LNCAP (cell line): ENCODE measurements at regions not wholly inside any gene's neighbourhood (a gene's known extent, or its start where the extent isn't known, plus 50 kb on each side); places are given as distances from the start of the nearest gene placed in this dataset.

Experiments used
- TF ChIP-seq, protein P1 (sequence below): fragments of 450-650 bp; IDR thresholded peaks from 2 replicates; pipeline ENCODE4 v1.5.1; 2017; ENCODE audit warnings: mild to moderate bottlenecking

DNA sequence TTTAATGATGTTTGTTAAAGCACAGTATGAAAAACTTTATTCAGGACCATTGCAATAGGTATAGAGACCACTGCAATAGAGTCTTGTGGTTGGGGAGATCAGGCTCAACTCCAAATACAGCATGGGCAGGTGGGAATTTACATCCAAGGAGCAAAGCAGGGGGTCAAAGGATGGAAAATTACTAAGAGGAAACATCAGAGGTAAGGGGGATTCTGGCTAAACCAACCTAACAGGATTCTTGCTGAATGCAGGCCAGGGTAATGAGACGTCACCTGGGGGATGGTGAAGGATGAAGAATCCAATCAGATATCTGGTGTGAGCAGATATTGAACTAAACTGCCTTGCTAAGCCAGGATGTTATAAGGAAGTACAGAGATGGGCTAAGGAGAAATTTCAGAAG is 126.6 kb upstream of the MIR17HG start:
- TF ChIP-seq, protein P1, sequence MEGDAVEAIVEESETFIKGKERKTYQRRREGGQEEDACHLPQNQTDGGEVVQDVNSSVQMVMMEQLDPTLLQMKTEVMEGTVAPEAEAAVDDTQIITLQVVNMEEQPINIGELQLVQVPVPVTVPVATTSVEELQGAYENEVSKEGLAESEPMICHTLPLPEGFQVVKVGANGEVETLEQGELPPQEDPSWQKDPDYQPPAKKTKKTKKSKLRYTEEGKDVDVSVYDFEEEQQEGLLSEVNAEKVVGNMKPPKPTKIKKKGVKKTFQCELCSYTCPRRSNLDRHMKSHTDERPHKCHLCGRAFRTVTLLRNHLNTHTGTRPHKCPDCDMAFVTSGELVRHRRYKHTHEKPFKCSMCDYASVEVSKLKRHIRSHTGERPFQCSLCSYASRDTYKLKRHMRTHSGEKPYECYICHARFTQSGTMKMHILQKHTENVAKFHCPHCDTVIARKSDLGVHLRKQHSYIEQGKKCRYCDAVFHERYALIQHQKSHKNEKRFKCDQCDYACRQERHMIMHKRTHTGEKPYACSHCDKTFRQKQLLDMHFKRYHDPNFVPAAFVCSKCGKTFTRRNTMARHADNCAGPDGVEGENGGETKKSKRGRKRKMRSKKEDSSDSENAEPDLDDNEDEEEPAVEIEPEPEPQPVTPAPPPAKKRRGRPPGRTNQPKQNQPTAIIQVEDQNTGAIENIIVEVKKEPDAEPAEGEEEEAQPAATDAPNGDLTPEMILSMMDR, result no peak

- TF ChIP-seq, protein P1, result no peak
Measured at GRCh38 chr13:91228108-91228507, 119.4 kb upstream of the MIR17HG start.

GRCh38 chr13:91228940-91229339 is 118.5 kb upstream of the MIR17HG start:
- TF ChIP-seq, protein P1, result no peak

- TF ChIP-seq, protein P1, result no peak
Measured at GRCh38 chr13:91232716-91233115, 114.8 kb upstream of the MIR17HG start.

- TF ChIP-seq, protein P1, result no peak
Measured at GRCh38 chr13:91233291-91233690, 114.2 kb upstream of the MIR17HG start.

GRCh38 chr13:91236182-91236581 is 111.3 kb upstream of the MIR17HG start:
- TF ChIP-seq, protein P1, result no peak

- TF ChIP-seq, protein P1, result no peak
Measured at GRCh38 chr13:91236921-91237320, 110.6 kb upstream of the MIR17HG start.

DNA sequence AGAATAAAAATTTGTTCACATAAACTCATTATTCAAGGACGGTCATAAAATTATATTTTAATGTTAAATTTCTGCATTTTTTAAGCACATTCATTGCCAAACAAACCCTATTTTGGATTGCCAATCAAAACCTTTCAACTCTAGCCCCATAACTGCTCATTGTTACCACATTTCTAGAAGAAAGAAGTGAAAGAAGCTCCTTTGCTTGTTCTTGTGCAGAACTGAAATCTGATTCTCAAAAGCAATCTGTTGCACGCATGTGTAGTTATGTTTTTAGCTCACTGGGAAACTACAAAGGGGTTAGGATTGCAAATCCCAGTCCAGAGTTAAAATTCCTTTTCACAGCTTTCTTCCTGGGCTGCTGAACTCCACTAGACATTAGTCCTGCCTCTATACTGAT is 109.5 kb upstream of the MIR17HG start:
- TF ChIP-seq, protein P1, result no peak
